DMS153 (cell line): ENCODE measurements at regions not wholly inside any gene's neighbourhood (a gene's known extent, or its start where the extent isn't known, plus 50 kb on each side); places are given as distances from the start of the nearest gene placed in this dataset.
"Not testable (repeated sequence)": the region's sequence is repeated elsewhere in the genome, so short reads cannot be mapped to it uniquely, and the experiment has no call there.

ENCODE experiments used
- DNase-seq: peaks from one replicate; lab custom pipeline; 2025; lab: John Stamatoyannopoulos, UW

DNA sequence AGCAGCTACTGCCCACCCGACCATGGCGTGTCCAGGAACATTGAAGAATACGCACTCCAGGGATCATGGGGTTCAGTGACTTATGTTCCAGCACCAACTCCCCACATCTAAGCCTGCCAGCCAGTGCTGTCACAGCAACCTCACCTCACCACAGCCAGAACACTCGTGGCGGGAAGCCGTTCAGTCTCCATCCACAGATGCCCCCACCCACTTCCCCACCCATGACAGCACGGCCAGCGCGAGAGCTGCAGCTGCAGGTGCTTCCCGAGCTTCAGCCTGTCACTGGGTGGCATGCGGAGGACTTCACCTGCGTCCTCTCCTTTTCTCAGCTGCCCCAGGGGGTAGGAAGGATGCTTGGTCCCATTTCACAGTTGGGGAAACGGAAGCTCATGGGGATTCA is 50.3 kb downstream of the RBFOX3 start:
- DNase-seq = no peak

DNA sequence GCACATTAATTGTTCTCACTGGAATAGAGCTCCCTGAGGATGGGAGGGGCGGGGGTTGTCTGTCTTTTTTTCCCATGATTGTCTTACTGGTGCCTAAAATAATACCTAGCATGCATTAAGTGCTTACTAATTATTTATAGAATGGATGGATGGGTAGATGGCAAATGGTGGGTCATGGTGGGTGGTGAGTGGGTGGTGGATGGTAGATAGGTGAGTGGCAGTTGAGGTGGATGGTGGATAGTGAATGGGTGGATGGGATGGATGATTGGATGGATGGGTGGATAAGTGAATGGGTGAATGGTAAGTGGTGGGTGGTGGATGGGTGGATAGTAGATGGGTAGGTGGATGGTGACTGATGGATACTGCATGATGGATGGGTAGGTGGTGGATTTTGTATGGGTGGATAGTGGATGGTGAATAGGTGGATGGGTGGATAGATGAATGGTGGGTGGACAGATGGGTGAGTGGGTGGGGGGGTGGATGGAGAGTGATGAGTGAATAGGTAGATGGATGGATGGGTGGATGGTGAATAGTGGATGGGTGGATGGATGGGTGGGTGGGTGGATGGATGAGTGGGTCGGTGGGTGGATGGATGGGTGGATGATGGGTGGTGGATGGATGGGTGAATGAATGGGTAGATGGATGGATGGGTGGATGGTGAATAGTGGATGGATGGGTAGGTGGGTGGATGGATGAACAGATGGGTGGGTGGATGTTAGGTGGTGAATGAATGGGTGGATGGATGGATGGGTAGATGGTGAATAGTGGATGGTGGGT is 51.6 kb downstream of the RBFOX3 start:
- no peak for DNase-seq

DNA sequence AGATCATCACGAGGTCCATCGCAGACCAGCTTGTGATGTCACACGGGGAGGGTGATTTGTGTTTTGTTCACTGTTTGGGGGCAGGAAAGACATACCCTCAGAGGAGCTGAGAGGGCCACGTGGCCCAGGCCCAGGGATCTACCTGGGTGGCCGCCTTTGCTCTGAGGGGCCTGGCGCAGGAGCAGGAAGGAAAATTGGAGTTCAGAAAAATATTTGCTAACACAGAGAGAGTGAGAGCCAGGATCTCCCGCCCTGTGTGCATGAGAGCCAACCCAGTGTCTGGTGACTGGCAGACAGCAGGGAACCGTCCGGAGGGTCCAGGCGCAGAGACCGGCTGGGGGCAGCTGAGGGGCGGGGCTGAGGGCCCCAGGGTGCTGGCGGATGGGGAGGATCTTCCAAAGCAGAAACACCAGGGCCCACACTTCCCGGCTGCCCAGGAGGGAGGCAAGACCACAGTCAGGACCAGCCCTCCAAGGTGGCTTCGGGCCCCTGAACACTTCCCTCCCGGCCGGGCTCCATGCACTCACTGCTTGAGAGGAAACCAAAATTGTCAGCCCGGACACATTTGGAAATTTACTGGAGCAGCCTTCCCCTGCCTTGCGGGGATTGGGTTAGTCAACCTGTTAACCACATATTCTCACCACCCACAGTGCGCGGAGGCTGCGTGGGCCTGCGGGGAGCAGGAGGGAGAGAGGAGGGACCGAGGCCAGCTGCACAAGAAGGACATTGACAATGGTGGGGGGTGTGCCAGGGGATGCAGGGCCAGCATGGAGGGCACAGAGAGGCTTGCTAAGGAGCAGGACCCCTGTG is 52.6 kb downstream of the RBFOX3 start:
- DNase-seq = no peak

DNA sequence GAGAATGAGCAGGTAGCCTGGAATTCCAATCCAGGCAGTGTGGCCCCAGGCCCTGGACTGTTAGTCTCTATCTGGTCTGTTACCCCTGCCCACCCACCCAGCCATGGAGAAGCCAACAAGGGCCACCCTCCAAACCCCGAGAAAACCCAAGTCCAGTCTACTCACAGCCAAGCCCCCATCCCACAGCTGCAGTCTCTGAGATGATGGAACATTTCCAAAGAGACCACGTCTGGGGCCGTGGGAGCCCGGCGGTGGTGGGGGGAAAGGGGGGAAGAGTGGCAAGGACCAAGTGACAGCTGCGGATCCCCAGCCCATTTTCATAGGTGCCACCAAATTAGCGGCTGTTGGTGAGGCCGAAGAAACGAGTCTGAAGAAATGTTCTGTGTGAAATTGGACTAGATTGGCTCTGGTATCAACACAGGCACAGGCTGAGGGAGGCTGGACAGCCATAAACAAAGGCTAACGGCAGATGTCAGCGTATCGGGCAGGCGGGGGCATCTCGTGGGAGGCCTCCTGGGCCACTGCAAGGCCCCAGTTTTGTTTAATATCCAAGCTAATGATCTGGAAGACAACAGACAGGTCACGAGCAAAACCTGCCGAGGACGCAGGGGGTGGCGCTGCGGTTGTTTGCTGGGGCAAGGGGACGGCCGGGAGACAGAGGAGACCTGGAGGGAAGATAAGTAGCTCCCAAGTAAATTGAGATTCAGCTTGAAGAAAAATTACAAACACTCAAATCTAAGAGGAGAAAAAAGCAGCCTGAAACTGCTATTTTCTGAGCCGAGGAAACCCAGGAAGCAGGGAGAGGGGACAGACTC is 53.4 kb downstream of the RBFOX3 start:
- DNase-seq = no peak

DNA sequence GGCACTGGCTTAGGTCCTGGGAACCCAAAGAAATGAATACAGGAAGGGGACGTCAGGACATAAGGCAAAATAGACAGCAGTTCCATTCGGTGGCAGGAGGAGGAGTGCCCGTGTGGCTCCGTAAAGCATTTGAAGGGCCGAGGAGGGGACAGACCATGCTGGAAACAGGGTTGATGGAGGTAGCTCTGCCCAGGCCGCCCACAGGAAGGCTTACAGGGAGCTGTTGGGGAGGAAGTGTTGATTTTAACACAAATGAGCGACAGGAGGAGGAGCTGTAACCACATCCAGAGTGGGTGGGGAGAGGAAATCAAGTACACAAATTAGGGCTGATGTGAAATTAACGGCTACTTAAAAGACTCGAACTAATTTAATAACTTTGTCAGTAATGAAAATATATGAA is 54.6 kb downstream of the RBFOX3 start:
- no peak for DNase-seq

DNA sequence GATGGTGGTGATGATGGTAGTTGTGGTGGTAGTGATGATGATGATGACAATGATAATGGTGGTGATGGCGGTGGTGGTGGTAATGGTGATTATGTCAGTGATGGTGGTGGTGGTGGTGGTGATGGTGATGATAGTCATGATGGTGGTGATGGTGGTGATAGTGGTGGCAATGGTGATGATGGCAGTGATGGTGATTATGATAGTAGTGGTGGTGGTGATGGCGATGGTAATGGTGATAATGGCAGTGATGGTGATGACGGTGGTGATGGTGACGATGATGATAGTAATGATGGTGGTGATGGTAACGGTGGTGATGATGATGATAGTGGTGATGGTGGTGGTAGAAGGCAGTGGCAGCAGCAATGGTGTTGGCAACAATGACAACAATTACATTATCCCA is 55.3 kb downstream of the RBFOX3 start:
- no peak for DNase-seq

DNA sequence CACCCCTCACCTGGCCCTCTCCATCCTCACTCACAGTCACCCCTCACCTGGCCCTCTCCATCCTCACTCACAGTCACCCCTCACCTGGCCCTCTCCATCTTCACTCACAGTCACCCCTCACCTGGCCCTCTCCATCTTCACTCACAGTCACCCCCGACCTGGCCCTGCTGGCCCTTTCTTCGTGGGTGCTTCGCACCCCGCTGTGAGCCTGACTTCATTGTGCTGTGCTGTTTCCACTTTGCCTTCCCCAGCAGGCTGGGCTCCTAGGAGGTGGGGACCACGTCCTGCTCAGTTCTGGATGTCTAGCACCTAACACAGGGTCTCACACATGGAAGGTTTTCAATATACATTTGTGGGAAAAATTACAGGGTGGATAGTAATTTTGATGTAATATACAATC is 56.5 kb downstream of the RBFOX3 start:
- DNase-seq = not testable (repeated sequence)

DNA sequence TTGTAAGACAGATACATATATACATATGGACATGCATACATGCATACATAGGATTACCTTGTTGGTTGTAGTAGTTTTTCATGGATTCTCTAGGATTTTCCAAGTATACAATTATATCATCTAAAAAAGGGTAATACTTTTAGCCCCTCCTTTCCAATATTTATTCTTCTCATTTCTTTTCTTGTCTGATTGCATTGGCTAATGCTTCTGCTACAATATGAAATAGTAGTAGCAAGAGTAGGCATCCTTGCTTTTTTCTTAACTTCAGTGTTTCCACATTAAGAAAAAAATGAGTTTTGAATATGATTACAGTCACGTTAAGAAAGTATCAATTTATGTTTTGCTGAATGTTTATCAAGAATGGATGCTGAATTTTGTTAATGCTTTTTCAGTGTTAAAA is 58.0 kb downstream of the RBFOX3 start:
- DNase-seq = no peak

DNA sequence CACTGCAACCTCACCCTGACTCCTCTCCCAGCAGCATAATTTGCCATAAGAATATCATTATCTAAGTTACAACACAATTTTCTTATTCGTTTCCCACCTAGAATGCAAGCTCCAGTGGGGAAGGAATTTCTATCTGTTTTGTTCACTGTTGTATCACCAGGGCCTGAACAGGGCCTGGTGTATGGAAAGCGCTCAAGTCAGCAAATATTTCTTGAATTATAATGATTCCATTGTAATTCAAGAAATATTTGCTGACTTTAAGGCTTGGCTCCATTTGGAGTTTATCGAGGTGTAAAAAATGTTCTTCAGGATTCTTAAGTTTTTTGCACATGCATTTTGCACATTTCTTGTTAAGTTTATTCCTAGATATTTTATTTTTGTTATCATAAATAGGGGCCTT is 58.4 kb downstream of the RBFOX3 start:
- DNase-seq = no peak

DNA sequence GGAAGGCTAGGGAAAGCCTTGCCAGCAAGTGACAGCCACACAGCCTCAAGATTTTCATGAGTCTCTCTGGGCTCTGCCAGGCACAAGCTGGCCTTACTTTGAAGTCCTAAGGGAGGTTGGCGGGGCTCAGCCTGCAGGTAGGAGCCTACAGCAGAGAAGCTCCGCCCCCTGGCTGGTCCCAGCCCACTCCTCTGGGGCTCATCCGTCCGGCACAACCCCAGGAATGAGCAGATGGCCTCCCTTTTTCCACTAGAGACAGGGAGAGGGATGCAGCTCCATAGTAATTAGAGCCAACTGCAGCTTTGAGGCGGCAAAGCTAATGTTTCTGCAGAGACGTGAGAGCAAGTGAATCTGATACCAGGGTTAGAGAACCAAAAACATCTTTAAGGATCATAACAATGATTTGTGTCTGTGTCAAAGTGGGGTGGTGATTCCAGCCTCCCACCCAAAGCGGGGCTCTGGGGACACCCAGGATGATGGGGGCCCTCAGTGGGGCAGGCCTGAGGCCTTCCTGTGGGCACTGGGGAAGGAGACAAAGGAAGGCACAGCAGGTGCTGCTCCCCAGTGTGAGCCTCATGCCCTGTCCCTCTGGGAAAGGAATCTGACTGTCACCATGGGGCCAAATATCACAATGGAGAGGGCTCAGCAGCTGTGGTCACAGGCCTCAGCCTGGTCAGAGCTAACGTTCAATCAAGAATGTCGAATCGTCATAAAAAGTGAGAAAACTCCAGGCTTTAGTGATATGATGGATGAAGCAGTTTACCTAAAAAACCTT is 61.5 kb downstream of the RBFOX3 start:
- no peak for DNase-seq

DNA sequence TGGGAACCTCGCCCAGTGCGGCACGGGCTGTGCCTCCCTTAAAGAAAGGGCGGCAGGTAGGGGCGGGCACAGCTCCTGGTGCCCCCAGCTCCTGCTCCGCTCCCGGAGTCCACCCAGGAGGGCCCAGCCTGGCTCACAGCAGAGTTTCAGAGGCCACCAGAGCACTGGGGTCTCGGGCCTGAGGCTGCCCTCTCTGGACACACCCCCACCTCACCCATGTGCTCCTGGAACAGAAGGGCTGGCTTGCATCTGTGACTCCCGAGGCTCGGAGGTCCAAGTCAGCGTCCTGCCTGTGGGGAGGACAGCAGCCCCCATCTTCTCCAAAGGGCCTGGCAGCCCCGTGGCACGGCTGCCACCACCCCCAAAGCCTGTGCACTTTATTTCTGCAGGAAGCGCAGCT is 62.7 kb downstream of the RBFOX3 start:
- no peak for DNase-seq

DNA sequence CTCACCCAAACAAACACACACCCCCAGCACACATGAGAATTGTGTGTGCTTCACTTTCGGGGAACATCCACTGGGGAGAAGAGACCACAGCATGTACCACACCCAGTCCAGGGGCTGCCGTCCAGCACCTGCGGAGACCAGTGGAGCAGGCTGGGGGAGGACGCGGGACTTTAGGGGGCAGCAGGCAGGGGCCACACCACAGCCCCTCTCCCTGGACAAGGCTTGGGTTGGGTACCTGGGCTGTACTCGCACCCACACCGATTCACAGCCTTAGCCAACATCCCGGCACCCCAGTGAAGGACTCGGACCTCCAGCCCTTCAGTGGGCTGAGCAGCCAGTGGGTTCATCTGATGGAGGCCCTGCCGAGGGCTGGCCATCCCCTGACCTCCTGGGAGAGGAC is 63.3 kb downstream of the RBFOX3 start:
- DNase-seq = no peak

DNA sequence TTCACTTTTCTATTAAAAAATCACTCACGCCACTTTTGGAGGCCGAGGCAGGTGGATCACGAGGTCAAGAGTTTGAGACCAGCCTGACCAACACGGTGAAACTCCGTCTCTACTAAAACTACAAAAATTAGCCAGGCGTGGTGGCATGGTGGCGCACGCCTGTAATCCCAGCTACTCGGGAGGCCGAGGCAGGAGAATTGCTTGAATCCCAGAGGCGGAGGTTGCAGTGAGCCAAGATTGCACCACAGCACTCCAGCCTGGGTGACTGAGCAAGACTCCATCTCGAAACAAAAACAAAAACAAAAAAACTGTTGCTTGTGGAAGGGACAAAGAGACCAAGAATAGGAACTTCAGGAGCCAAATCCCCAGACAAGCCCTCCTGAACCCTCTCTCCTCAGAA is 63.7 kb downstream of the RBFOX3 start:
- not testable (repeated sequence) for DNase-seq

DNA sequence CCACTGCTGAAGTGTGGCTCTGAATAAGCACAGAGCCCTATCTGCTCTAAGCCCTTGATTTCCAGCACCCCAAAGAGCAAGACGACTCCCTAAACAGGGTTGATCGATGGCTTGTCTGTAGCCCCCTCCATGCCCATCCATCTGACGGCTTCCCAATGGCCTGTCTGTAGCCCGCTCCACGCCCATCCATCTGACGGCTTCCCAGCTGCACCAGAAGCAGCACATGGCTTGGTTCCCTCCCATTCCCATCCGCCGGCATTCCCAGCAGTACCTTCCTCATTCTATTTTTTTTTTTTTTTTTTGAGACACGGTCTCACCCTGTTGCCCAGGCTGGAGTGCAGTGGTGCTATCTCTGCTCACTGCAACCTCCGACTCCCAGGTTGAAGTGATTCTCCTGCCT is 64.5 kb downstream of the RBFOX3 start:
- DNase-seq = no peak

DNA sequence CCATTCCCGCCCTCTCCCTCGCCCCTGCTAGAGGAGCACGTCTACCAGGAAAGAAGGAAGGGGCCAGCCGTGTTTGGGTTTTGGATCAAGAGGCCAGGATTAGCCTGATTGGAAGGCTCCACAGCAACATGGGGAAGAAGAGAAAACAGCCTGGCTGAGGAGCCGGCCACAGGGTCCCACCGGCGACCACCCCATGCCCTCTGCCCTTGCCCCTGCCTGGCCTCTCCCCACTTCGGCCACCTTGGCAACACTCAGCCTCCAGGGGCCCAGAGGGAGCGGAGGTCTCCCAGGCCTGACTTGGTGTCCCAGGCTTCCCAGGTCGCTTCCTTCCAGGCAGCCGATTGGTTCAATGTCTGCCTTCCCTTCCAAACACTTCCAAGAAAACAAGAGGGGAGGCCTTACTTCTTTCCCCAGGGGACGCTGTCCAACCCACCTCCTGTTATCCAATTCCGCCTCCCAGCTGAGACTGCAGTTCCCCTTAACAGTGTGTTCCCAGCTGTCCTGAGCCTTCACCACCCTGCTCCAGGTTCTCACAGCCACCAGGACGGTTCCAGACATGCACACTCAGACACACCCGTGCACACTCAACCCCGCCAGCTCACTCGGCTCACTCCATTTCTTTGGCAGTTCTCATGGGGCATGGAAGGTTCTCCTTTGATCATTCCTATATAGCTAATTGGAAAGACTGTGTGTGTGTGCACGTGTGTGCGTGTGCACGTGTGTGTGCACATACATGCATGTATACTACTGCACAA is 65.4 kb downstream of the RBFOX3 start:
- no peak for DNase-seq

DNA sequence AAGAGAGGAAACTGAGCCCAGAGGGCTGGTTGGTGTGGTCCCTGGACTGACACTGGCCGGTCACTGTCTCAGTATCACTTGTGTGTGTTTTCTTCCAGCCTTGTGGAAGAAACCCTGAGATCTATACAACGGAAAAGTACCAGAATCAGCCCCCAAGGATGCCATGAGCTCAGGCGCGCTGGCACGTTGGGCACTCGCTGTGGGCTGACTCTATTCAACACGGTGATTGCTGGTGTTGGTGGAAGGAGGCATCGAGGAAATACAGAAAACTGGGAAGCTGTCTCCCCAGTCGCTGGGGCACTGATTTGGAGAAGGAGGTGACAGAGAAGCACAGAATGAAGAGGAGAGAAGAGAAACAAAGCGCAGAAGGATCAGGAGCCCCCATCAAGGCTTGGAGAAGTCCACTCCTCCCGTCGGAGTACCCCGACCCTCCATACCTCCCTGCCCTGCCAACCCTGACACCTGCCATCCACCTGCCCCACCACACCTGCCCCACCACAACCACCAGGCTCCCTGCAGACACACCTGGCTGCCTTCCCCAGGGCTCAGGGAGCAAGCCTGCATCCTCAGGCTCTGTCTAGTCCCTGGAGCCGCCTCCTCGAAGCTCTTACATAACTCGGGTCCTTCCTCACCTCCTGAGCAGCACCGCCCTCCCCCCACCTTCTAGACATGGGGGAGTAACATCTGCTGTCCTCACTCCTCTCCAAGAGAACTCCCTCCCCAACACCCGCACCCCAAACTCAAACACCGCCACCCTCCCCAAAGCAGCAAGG is 66.5 kb downstream of the RBFOX3 start:
- DNase-seq = no peak

DNA sequence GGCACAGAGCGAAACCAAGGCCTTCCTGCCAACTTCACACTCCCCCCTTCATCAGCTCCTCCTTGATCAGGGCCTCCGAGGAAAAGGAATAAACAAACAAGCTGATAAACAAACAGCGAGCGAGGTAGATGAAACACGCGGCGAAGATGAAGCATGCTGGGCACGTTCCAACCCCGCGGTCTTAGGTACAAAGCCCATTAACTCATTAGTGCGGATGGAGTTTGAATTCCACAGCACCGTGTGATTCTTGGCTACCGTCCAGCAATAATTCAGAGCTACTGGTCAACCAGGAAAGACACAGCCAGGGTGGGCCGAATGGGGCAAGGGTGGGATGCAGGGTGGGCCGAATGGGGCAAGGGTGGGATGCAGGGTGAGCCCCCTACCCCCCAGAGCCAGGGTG is 67.3 kb downstream of the RBFOX3 start:
- no peak for DNase-seq

DNA sequence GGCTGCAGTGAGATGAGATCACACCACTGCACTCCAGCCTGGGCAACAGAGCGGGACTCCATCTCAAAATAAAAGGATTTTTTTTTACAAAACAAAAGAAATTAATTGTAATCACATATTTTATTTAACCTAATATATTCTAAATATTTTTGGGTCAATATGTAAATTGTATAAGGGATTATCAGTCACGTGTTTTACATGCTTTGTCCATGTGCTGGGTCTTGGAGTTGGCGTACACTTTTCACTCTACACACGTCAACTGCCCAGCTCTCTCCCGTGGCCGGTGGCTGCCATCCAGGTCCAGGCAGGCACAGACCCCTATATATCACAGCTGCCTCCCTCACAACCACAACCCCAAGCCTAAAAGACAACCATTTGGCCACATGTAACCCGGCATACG is 68.1 kb downstream of the RBFOX3 start:
- DNase-seq = no peak

DNA sequence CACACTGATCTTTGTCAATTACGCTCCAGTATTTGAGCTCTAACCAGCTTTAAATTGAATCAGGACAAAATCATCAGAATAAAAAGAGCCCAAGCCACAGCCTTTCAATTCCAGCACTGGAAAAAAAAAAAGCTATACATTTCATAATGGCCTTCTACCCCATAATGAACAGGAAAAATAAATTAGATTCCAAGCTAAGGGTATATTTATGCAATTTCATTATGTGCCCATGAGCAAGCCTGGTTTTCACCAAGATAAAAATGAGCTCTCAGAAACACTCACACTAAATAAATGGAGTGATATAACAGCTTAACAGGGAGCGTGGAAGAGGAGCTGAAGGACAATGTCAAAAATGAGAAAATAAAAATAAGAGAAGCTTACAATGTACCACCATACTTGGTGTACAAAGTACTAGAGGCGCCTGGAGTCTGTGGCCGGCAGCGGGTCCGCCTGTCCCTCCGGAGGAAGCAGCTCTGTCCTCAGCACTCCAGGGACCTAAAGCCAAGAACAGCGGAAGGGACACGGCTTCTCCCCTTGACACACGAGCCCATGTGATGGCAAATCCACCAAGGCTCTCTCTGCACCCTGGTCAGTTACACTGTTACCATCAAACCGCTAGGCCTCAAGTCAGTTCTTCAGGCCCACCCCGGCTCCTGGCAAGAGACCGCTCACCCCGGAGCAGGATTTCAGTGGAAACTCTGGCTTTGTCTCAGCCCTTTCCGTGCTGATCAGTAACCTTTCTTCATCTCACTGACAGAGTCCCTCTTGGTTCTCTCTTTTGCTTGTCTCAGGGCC is 69.6 kb downstream of the RBFOX3 start:
- no peak for DNase-seq
